ENCODE measurements at regions not wholly inside any gene's neighbourhood (a gene's known extent, or its start where the extent isn't known, plus 50 kb on each side); places are given as distances from the start of the nearest gene placed in this dataset.
"Not testable (repeated sequence)": the region's sequence is repeated elsewhere in the genome, so short reads cannot be mapped to it uniquely, and the experiment has no call there.

DNA sequence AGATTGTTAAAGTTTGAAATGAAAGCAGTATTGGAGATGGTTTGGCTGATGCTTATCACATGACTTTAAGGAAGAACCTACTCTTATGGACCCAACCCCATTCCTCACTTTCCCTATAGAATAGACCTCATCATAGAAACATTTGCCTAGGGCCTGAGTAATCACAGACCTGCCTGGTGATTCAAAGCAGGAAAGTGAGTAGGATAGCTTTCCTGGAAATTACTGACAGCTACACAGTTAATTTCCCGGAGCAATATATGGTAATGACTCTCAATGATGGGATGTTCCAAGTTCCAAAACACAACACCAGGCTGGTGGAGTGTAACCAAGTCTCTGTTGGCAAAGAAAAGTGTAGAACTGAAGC, 233.8 kb downstream of the SIM1 start:
- DNase-seq, result no peak
- Mint-ChIP-seq H3K36me3 (ENCODE audit: low read depth) (no peaks in the 10 kb centered on the region), H3K27ac (no peak overlapping the region), H3K4me3 (no peak overlapping the region), H3K4me1 (peaks cover 3% of the 10 kb centered on the region), H3K27me3 (peaks cover 31% of the 10 kb centered on the region)
- ATAC-seq, result no peak
- H3K9me3 ChIP-seq (ENCODE audit: control insufficient read depth, low read length, poor library complexity, severe bottlenecking), result no peaks in the 10 kb centered on the region

DNA sequence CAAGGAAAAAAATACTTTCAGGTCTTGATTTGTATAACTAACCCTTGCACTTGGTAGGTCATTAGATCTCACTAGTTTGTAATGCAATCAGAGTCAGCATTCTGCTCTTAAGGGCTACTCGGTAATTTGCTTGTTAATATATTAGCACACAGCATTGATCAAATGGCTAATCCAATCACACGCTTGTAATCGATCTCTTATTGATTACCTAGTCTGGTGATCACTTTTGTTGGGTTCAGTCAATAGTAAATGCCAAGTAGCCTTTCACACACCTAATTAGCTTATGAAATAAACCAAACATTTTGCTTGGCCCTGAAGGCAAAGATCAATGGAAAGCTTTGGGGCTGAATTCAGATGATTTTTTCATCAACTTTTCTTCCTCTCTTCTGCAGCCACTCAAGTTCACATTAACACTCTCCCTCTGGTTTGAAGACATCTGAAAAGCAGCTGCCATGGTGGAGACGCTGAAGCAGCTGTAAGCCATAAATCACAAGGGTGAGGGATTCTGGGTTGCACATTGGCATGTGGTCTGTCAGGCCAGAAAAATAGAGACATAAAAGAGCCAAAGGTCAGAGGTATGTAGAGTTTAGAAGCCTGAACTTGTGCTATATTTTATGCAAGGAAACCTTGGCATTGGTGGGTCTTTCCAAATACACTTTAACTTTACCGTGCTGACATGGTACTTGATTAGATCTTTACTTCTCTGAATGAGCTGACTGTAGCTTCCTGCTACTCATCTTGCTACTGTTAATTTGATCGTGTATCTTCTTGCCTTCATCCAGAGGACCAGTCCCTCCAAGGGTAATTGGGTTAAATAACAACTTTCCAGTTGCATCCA, 234.4 kb downstream of the SIM1 start:
- Mint-ChIP-seq H3K4me3 (no peak overlapping the region), H3K4me1 (peaks cover 3% of the 10 kb centered on the region), H3K27me3 (peaks cover 31% of the 10 kb centered on the region), H3K36me3 (ENCODE audit: low read depth) (no peaks in the 10 kb centered on the region), H3K27ac (no peak overlapping the region)
- DNase-seq, result no peak
- no peak for ATAC-seq
- no peaks in the 10 kb centered on the region for H3K9me3 ChIP-seq (ENCODE audit: control insufficient read depth, low read length, poor library complexity, severe bottlenecking)

DNA sequence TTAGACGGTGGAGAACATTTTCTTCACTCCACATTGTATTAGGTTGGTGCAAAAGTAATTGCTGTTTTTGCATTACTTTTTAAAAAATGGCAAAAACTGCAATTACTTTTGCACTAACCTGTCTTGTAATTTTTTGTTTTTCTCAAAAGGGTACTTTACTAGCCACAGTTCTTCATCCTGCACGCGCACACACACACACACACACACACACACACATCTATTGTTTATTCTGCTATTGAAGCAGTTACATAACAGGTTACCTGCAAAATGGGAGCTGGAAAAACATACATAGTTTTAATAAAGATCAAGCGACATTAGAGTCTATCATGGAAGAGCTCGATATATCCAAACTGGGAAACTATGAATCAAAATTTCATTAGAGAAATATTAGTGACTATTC, 235.2 kb downstream of the SIM1 start:
- no peaks in the 10 kb centered on the region for H3K9me3 ChIP-seq (ENCODE audit: control insufficient read depth, low read length, poor library complexity, severe bottlenecking)
- DNase-seq (no peak), ATAC-seq (no peak)
- H3K36me3 Mint-ChIP-seq (ENCODE audit: low read depth), result no peaks in the 10 kb centered on the region
- peak overlapping the region; percentile 55 for H3K4me3 Mint-ChIP-seq
- peaks cover 29% of the 10 kb centered on the region for H3K27me3 Mint-ChIP-seq
- no peak overlapping the region for H3K27ac Mint-ChIP-seq
- H3K4me1 Mint-ChIP-seq, result peaks cover 3% of the 10 kb centered on the region

DNA sequence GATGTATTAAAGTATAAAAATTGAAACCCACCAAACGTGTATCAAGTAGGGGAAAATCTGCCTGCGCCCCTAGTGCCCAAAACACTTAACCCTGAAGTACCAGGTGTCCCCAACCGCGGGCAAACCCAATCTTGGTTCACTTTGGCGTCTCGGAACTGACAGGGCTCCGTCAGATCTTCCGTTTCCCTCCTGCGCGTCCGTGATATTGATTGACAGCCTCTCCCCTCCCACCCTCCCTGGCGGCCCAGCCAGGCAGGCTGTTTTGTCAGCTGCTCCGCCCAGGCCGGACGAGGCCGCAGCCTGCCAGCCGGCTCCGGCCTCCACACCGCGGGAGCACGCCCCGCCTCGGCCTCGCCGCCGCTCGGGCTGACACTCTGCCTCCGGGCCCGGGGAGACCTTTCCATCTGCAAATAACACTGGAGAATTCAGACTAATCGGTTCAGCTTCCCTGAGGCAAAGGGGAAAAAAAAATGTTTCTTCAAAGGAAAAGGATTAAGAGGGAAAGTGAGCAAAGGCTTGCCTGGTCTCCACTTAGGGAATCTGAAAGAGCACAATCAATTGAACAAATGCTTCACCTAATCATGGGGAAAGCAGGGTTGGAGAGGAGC, 234.9 kb upstream of the MCHR2 start:
- H3K27ac Mint-ChIP-seq, result peak overlapping the region; percentile 14
- peak overlapping the region; percentile 55 for H3K4me3 Mint-ChIP-seq
- H3K27me3 Mint-ChIP-seq, result peaks cover 27% of the 10 kb centered on the region
- peaks cover 3% of the 10 kb centered on the region for H3K4me1 Mint-ChIP-seq
- no peaks in the 10 kb centered on the region for H3K36me3 Mint-ChIP-seq (ENCODE audit: low read depth)
- no peaks in the 10 kb centered on the region for H3K9me3 ChIP-seq (ENCODE audit: control insufficient read depth, low read length, poor library complexity, severe bottlenecking)
- ATAC-seq (peak; percentile 50), DNase-seq (peak in 2 of 3 donors; percentile 9 to 13)

DNA sequence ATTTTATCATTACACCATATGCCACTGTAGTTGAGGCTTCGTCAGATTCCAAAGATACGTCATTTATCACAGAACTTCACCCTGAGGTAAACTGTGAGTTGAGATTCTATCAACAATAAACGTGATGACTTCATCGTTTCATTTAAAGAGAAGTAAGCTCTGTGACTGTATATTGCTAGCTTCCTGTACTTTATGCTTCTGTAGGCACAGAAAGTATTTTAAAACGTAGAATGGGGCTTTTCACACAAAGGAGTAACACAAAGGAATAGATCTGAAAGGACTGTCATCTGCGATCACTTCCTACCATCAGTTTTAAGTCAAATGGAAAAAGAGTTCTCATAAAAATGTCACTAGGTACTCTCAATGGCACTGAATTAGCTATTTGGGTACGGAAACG, 234.4 kb upstream of the MCHR2 start:
- DNase-seq, result no peak
- Mint-ChIP-seq H3K4me3 (peak overlapping the region; percentile 37), H3K4me1 (peaks cover 3% of the 10 kb centered on the region), H3K36me3 (ENCODE audit: low read depth) (no peaks in the 10 kb centered on the region), H3K27me3 (peaks cover 27% of the 10 kb centered on the region), H3K27ac (peak overlapping the region; percentile 14)
- no peaks in the 10 kb centered on the region for H3K9me3 ChIP-seq (ENCODE audit: control insufficient read depth, low read length, poor library complexity, severe bottlenecking)
- ATAC-seq, result no peak

DNA sequence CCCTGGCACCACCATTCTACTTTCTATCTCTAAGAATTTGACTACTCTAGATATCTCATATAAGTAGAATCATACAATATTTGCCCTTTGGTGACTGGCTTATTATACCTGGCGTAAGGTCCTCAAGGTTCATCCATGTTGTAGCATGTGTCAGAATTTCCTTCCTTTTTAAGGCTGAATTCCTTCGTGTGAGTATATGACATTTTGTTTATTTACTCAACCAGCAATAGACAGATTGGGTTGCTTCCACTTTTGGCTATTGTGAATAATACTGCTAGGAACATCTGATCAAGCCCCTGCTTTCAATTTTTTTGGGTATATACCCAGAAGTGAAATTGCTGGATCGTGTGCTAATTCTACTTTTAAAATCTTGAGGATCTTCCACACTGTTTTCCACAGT, 232.8 kb upstream of the MCHR2 start:
- no peaks in the 10 kb centered on the region for H3K36me3 Mint-ChIP-seq (ENCODE audit: low read depth)
- no peak for ATAC-seq
- no peaks in the 10 kb centered on the region for H3K9me3 ChIP-seq (ENCODE audit: control insufficient read depth, low read length, poor library complexity, severe bottlenecking)
- peaks cover 27% of the 10 kb centered on the region for H3K27me3 Mint-ChIP-seq
- no peak overlapping the region for H3K27ac Mint-ChIP-seq
- peaks cover 3% of the 10 kb centered on the region for H3K4me1 Mint-ChIP-seq
- H3K4me3 Mint-ChIP-seq, result no peak overlapping the region
- no peak for DNase-seq

DNA sequence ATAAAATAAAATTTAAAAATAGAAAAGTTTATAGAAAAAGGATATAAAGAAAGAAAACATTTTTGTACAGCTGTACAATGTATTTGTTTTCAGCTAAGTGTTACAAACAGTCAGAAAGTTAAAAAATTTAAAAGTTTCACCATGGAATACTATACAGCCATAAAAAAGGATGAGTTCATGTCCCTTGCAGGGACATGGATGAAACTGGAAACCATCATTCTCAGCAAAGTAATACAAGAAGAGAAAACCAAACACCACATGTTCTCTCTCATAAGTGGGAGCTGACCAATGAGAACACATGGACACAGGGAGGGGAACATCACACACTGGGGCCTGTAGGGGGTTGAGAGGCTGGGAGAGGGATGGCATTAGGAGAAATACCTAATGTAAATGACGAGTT, 229.9 kb upstream of the MCHR2 start:
- not testable (repeated sequence) for H3K4me3 Mint-ChIP-seq; DNase-seq; H3K4me1 Mint-ChIP-seq; H3K27ac Mint-ChIP-seq; H3K9me3 ChIP-seq (ENCODE audit: control insufficient read depth, low read length, poor library complexity, severe bottlenecking); ATAC-seq; H3K36me3 Mint-ChIP-seq (ENCODE audit: low read depth)
- H3K27me3 Mint-ChIP-seq, result peaks cover 11% of the 10 kb centered on the region

DNA sequence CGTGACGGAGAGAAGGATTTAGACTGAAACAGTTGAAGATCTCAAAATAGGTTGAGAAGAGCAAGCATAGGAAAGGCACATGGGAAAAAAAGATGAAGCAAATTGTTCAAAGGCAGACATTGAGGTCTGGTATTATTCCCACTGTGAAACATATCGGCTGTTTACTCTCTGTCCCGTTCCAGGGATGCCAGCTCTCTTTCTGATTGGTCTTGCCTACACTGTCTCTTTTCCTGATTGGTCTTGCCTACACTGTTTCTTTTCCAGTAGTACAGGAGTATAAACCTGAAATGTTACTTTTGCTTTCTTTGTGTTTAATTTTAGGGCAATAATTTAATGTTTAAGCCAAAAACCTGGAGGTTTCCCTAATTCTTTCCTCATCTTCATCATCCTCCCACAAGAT, 226.5 kb upstream of the MCHR2 start:
- Mint-ChIP-seq H3K36me3 (ENCODE audit: low read depth) (no peaks in the 10 kb centered on the region), H3K4me3 (no peak overlapping the region), H3K27ac (no peak overlapping the region), H3K27me3 (no peaks in the 10 kb centered on the region), H3K4me1 (no peaks in the 10 kb centered on the region)
- DNase-seq (no peak), ATAC-seq (no peak)
- no peaks in the 10 kb centered on the region for H3K9me3 ChIP-seq (ENCODE audit: control insufficient read depth, low read length, poor library complexity, severe bottlenecking)

DNA sequence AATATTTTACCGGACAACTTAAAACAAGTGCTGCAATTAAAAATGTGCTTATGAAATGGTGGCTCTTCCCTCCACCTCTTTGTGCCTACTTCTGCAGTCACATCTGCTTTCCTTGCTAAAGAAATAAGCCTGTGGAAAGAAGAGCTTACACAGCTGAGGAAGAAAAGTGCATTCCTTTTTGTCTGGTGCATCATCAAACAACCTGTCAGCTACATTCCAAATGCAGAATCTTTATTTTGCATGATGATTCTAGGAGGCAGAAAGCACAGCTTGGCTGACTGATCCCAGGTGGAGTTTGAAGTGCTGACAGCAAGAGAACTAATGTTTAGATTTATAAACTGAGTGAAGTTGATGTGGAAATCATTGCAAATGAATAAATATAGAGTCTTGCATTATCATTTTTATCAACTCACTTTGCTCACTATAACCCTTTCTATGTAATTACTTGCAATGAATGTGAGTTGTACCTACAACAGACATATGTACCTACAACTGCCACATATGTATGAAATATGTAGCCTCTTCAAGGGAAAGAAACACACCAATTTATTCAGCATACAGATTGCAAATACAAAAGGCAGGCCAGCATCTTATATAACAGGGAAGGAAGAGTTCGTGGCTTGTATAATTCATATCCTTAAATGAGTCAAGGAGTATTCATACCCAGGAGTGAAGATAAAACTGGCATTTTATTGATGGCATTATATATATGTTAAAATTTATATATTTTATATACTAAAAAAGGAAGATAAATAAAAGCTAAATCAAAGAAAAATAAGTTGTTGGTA, 223.4 kb upstream of the MCHR2 start:
- no peak overlapping the region for H3K27ac Mint-ChIP-seq
- no peak for ATAC-seq
- no peak overlapping the region for H3K4me3 Mint-ChIP-seq
- H3K36me3 Mint-ChIP-seq (ENCODE audit: low read depth), result no peaks in the 10 kb centered on the region
- no peak for DNase-seq
- H3K27me3 Mint-ChIP-seq, result no peaks in the 10 kb centered on the region
- no peaks in the 10 kb centered on the region for H3K4me1 Mint-ChIP-seq
- no peaks in the 10 kb centered on the region for H3K9me3 ChIP-seq (ENCODE audit: control insufficient read depth, low read length, poor library complexity, severe bottlenecking)

DNA sequence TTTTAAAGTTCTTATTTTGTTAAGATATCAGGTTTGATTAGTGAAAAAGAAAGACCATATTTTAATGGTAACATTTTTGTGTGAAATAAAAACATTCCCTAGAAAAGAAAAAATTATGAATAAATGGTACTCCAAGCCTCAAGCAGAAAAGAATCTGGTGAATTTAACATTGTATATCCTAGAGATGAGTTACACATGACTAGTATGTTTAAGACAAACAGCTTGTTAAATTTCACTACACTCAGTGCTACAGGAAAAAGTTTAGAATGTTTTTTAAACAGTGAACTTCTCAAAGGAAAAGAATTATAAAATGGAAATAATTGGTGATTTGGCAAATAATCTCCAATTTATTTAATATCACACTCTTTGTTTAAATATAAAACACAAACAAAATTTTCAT, 222.7 kb upstream of the MCHR2 start:
- Mint-ChIP-seq H3K27ac (no peak overlapping the region), H3K36me3 (ENCODE audit: low read depth) (no peaks in the 10 kb centered on the region), H3K27me3 (no peaks in the 10 kb centered on the region), H3K4me3 (no peak overlapping the region), H3K4me1 (no peaks in the 10 kb centered on the region)
- no peaks in the 10 kb centered on the region for H3K9me3 ChIP-seq (ENCODE audit: control insufficient read depth, low read length, poor library complexity, severe bottlenecking)
- DNase-seq, result no peak
- ATAC-seq, result no peak

DNA sequence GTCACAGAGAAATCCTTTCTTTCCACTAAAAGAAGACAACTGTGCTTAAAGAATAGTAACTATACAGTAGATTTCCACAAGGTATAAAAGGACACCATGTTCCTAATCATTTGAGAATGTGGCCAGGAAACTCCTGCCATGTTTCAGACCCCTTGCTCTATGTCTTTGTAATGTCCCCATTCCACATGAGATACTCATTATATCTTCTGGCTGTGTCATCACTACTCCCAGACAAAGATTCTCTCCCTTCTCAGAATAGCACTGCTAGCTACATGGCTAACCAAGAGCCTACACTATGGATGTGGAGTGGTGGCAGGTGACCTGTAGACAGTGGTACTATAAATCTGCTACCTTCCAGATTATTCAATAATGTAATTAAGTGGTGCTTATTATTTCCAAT, 218.1 kb upstream of the MCHR2 start:
- H3K27me3 Mint-ChIP-seq, result peaks cover 21% of the 10 kb centered on the region
- no peaks in the 10 kb centered on the region for H3K36me3 Mint-ChIP-seq (ENCODE audit: low read depth)
- no peaks in the 10 kb centered on the region for H3K9me3 ChIP-seq (ENCODE audit: control insufficient read depth, low read length, poor library complexity, severe bottlenecking)
- H3K27ac Mint-ChIP-seq, result no peak overlapping the region
- ATAC-seq (no peak), DNase-seq (no peak)
- no peak overlapping the region for H3K4me3 Mint-ChIP-seq
- no peaks in the 10 kb centered on the region for H3K4me1 Mint-ChIP-seq

DNA sequence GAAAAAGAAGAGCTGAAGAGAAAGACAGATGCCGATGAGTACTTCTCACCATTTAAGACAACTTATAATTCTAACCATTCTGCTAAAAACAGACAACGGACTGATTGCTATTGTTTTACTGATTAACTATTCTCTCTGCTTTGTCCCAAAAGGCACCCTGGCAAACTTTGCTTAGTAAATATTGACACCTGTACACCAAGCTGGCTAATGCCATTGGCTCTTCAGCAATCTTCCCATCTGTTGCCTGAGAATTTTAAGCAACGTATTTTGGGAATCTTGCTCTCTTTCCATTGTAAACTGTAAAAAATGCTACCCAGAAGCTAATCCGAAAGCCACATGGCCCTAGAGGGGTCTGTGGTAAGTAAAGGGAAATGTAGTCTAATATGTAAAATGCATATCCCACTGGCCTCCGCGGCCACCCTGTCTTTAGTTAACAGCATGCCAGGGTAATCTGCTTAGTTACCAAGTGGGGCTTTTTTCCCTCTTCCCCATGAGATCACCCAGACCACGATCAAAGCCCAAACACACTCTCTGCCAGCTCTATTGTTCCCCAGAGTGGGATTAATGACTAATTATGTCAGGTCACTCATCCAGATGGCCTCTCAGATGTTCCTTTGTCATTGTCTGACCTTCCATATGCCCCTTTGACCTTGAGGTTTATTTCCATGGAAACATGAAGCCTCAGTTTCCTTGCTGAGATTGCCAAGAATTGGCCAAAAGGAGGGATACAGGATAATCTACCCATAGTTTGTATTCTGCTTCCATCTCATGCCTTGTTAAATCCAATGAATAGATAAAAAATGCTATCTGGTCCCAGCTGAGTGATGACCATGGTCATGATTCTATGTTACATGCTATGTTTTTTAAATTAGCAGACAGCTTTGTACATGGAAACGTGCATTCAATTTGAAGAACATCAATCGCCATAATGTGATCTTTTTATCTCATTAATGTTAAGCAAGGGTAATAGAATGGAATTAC, 216.4 kb upstream of the MCHR2 start:
- Mint-ChIP-seq H3K4me1 (no peaks in the 10 kb centered on the region), H3K27me3 (peaks cover 21% of the 10 kb centered on the region), H3K4me3 (no peak overlapping the region), H3K27ac (no peak overlapping the region), H3K36me3 (ENCODE audit: low read depth) (no peaks in the 10 kb centered on the region)
- DNase-seq (no peak), ATAC-seq (no peak)
- H3K9me3 ChIP-seq (ENCODE audit: control insufficient read depth, low read length, poor library complexity, severe bottlenecking), result no peaks in the 10 kb centered on the region

Measured in T-helper 17 cell (primary cell).